Upper lobe of left lung (tissue), 6 donors: ENCODE measurements at regions not wholly inside any gene's neighbourhood (a gene's known extent, or its start where the extent isn't known, plus 50 kb on each side); places are given as distances from the start of the nearest gene placed in this dataset.
"Not testable (repeated sequence)": the region's sequence is repeated elsewhere in the genome, so short reads cannot be mapped to it uniquely, and the experiment has no call there.

ENCODE experiments used
- ATAC-seq, 2 donors: fragments of 200-7000 bp; cut with Tn5 transposase; one replicate each; pipeline ENCODE4 v1.9.1; 2022; ENCODE audit warnings: mild to moderate bottlenecking in 2 of 2, moderate library complexity in 2 of 2; ENCODE audit not compliant: low FRiP score in 2 of 2
- DNase-seq, 2 donors: peaks; one replicate each; pipeline ENCODE4 v3.0.0-alpha.2; 2019 to 2020
- H3K27ac ChIP-seq, 4 donors: fragments of 200-600 bp; sonication (generic); one replicate each; pipeline ENCODE4 v1.5.1; 2016 to 2019
- H3K27me3 ChIP-seq, 4 donors: fragments of 200-600 bp; sonication (generic); one replicate each; pipeline ENCODE4 v1.5.1; 2017 to 2019
- H3K36me3 ChIP-seq, 4 donors: fragments of 200-600 bp; sonication (generic); one replicate each; pipeline ENCODE4 v1.5.1; 2016 to 2019
- H3K4me1 ChIP-seq, 4 donors: fragments of 200-600 bp; sonication (generic); one replicate each; pipeline ENCODE4 v1.5.1; 2018 to 2019
- H3K4me3 ChIP-seq, 4 donors: fragments of 200-600 bp; sonication (generic); one replicate each; pipeline ENCODE4 v1.5.1; 2017 to 2019; ENCODE audit warnings: mild to moderate bottlenecking in 2 of 4, moderate library complexity in 1 of 4
- H3K9me3 ChIP-seq, 4 donors: fragments of 200-600 bp; sonication (generic); one replicate each; pipeline ENCODE4 v1.5.1; 2018 to 2019
- CTCF ChIP-seq, 6 experiments: fragments of 450-650 bp in 4 of 6; fragments of 200-600 bp in 2 of 6; sonication (generic) in 2 of 6; IDR thresholded peaks; one replicate each; pipeline ENCODE4 v1.5.1; 2016 to 2019; ENCODE audit warnings: antibody characterized with exemption in 6 of 6
- EP300 ChIP-seq, 4 donors: sonication (generic); formaldehyde crosslinking; IDR thresholded peaks; one replicate each; pipeline ENCODE4 v1.5.1; 2017; ENCODE audit warnings: antibody characterized with exemption in 4 of 4, control low read depth in 2 of 4
- POLR2A ChIP-seq, 4 donors: fragments of 450-650 bp; IDR thresholded peaks; one replicate each; pipeline ENCODE4 v1.5.1; 2016 to 2017; ENCODE audit warnings: antibody characterized with exemption in 4 of 4, mild to moderate bottlenecking in 2 of 4
- POLR2AphosphoS5 ChIP-seq, 2 donors: sonication (generic); formaldehyde crosslinking; IDR thresholded peaks; one replicate each; pipeline ENCODE4 v1.5.1; 2017; ENCODE audit warnings: antibody characterized with exemption in 2 of 2
- WGBS, 2 donors: methylation state at CpG; one replicate each; pipeline ENCODE4 v1.1.5; 2017 to 2018; 5-methylcytosine and 5-hydroxymethylcytosine counted together
- donor health status: DM: no; HTN: no; CAD: no; lungs with moderate emphysema.
- donor health status: DM: no; HTN: yes; CAD: no; lungs with severe emphysema.

GRCh38 chr2:158882297-158882696 lies 86.1 kb upstream of the TANC1 start:
- Histone ChIP-seq H3K27ac (no peak overlapping the region), H3K4me1 (no peaks in the 10 kb centered on the region), H3K27me3 (no peaks in the 10 kb centered on the region), H3K4me3 (no peak overlapping the region), H3K9me3 (no peaks in the 10 kb centered on the region), H3K36me3 (no peaks in the 10 kb centered on the region)
- DNase-seq (no peak), ATAC-seq (no peak)
- 89% methylated on average over 8 of the region's 8 CpGs for WGBS, 2 donors
- TF ChIP-seq EP300 (IDR thresholded peaks at IDR 0.05) (no peak), CTCF (IDR thresholded peaks at IDR 0.05) (no peak), POLR2AphosphoS5 (IDR thresholded peaks at IDR 0.05) (no peak), POLR2A (IDR thresholded peaks at IDR 0.05) (no peak)

GRCh38 chr2:158884552-158884951 lies 83.9 kb upstream of the TANC1 start:
- H3K27me3 ChIP-seq, H3K4me3 ChIP-seq, H3K9me3 ChIP-seq, ATAC-seq, H3K36me3 ChIP-seq, DNase-seq, H3K4me1 ChIP-seq, H3K27ac ChIP-seq: not testable (repeated sequence)
- WGBS, 2 donors = 86 to 98% methylated on average over 3 of the region's 3 CpGs

- 77% methylated on average over 8 of the region's 8 CpGs for WGBS, 2 donors
- H3K27ac ChIP-seq, DNase-seq, H3K9me3 ChIP-seq, H3K4me3 ChIP-seq, H3K4me1 ChIP-seq, ATAC-seq, H3K36me3 ChIP-seq, H3K27me3 ChIP-seq: not testable (repeated sequence)
Observed at GRCh38 chr2:158885018-158885678, 83.3 kb upstream of the TANC1 start.

- not testable (repeated sequence) for H3K27me3 ChIP-seq, H3K4me3 ChIP-seq, DNase-seq, H3K27ac ChIP-seq, H3K4me1 ChIP-seq, ATAC-seq, H3K9me3 ChIP-seq, H3K36me3 ChIP-seq
- WGBS, 2 donors = 75 to 84% methylated on average over 10 of the region's 10 CpGs
Observed at GRCh38 chr2:158885679-158886050, 82.8 kb upstream of the TANC1 start.

- Histone ChIP-seq H3K9me3 (no peaks in the 10 kb centered on the region), H3K4me3 (no peak overlapping the region), H3K4me1 (no peaks in the 10 kb centered on the region), H3K27me3 (no peaks in the 10 kb centered on the region), H3K27ac (no peak overlapping the region), H3K36me3 (no peaks in the 10 kb centered on the region)
- TF ChIP-seq CTCF (IDR thresholded peaks at IDR 0.05) = no peak
- TF ChIP-seq POLR2A (IDR thresholded peaks at IDR 0.05) = no peak
- TF ChIP-seq EP300 (IDR thresholded peaks at IDR 0.05) = no peak
- no peak for TF ChIP-seq POLR2AphosphoS5 (IDR thresholded peaks at IDR 0.05)
- WGBS, 2 donors = 90 to 95% methylated on average over 2 of the region's 2 CpGs
- no peak for ATAC-seq
- DNase-seq = no peak
Observed at GRCh38 chr2:158889135-158889853, 79.1 kb upstream of the TANC1 start.

- Histone ChIP-seq H3K4me1 (no peaks in the 10 kb centered on the region), H3K27me3 (no peaks in the 10 kb centered on the region), H3K36me3 (no peaks in the 10 kb centered on the region), H3K27ac (no peak overlapping the region), H3K9me3 (no peaks in the 10 kb centered on the region), H3K4me3 (no peak overlapping the region)
- ATAC-seq (no peak), DNase-seq (no peak)
- 98% methylated on average over 3 of the region's 3 CpGs for WGBS, 2 donors
- TF ChIP-seq POLR2A (IDR thresholded peaks at IDR 0.05) (no peak), EP300 (IDR thresholded peaks at IDR 0.05) (no peak), CTCF (IDR thresholded peaks at IDR 0.05) (no peak)
Observed at GRCh38 chr2:158890296-158890905, 78.0 kb upstream of the TANC1 start.
